Right lobe of liver (tissue), 6 donors: ENCODE measurements at regions not wholly inside any gene's neighbourhood (a gene's known extent, or its start where the extent isn't known, plus 50 kb on each side); places are given as distances from the start of the nearest gene placed in this dataset.

Source experiments
- ATAC-seq, 4 donors: fragments of 200-7000 bp; cut with Tn5 transposase; one replicate each; pipeline ENCODE4 v1.9.1; 2020; ENCODE audit warnings: mild to moderate bottlenecking in 4 of 4, moderate library complexity in 4 of 4
- DNase-seq, 3 donors: peaks; one replicate each; pipeline ENCODE4 v3.0.0-alpha.2; 2020
- H3K27ac ChIP-seq, 3 donors: fragments of 200-600 bp; one replicate each; pipeline ENCODE4 v1.8.0; 2022
- H3K27me3 ChIP-seq, 2 donors: fragments of 200-600 bp; one replicate each; pipeline ENCODE4 v1.8.0; 2022
- H3K36me3 ChIP-seq, 4 donors: fragments of 200-600 bp; sonication (generic) in 1 of 4; one replicate each; pipeline versions ENCODE4 v1.5.1 to v1.8.0; 2017 to 2022; ENCODE audit warnings: control low read depth in 1 of 4
- H3K4me1 ChIP-seq, 4 donors: fragments of 200-600 bp; sonication (generic) in 1 of 4; one replicate each; pipeline versions ENCODE4 v1.5.1 to v1.8.0; 2017 to 2022; ENCODE audit warnings: control low read depth in 1 of 4
- H3K4me3 ChIP-seq, 3 donors: fragments of 200-600 bp; one replicate each; pipeline ENCODE4 v1.8.0; 2022
- H3K9me3 ChIP-seq, 4 donors: fragments of 200-600 bp; sonication (generic) in 1 of 4; one replicate each; pipeline versions ENCODE4 v1.5.1 to v1.8.0; 2017 to 2022; ENCODE audit warnings: control low read depth in 1 of 4
- CTCF ChIP-seq, 4 donors: fragments of 200-600 bp in 3 of 4; fragments of 450-650 bp in 1 of 4; IDR thresholded peaks; one replicate each; pipeline versions ENCODE4 v1.5.1 to v1.8.0; 2016 to 2022; ENCODE audit warnings: antibody characterized with exemption in 4 of 4, mild to moderate bottlenecking in 2 of 4
- POLR2A ChIP-seq: fragments of 450-650 bp; IDR thresholded peaks from one replicate; pipeline ENCODE4 v1.6.1; 2017; ENCODE audit warnings: antibody characterized with exemption, mild to moderate bottlenecking
- WGBS: methylation state at CpG from one replicate; pipeline ENCODE4 v1.1.6; 2018; ENCODE audit warnings: low coverage, low lambda C conversion rate; ENCODE audit not compliant: insufficient coverage; ENCODE audit errors: missing lambda C conversion rate; 5-methylcytosine and 5-hydroxymethylcytosine counted together
- intact Hi-C, 2 donors: fragments of 100-400 bp; cut with DNase I; formaldehyde crosslinking; loops; one replicate each; pipeline versions ENCODE4 v1.11.2 to v1.14.1; 2022
- donor health status: DM: no; HTN: yes; CAD: no.
- donor health status: DM: no; HTN: no; CAD: no.
- donor health status: DM: no; HTN: no; CAD: no.
- donor health status: DM: no; HTN: yes; CAD: no.
- donor health status: DM: no; HTN: yes; CAD: no.

GRCh38 chr10:118955951-118956801, 73.3 kb upstream of the NANOS1 start:
- Histone ChIP-seq H3K36me3 (no peaks in the 10 kb centered on the region), H3K9me3 (no peaks in the 10 kb centered on the region), H3K4me1 (peaks cover 0 to 11% (median 0%) of the 10 kb centered on the region in 4 donors), H3K27ac (no peak overlapping the region), H3K4me3 (no peak overlapping the region), H3K27me3 (no peaks in the 10 kb centered on the region)
- no peak for TF ChIP-seq CTCF (IDR thresholded peaks at IDR 0.05)
- TF ChIP-seq POLR2A = no peak
- intact Hi-C loops = no loop called here
- no peak for ATAC-seq
- DNase-seq = no peak
- WGBS = 90% methylated on average over 2 of the region's 4 CpGs

- TF ChIP-seq CTCF (IDR thresholded peaks at IDR 0.05) (no peak), POLR2A (no peak)
- no peak overlapping the region for H3K27ac ChIP-seq
- 84% methylated on average over 5 of the region's 5 CpGs for WGBS
- no peak overlapping the region for H3K4me3 ChIP-seq
- no peaks in the 10 kb centered on the region for H3K36me3 ChIP-seq
- no peaks in the 10 kb centered on the region for H3K9me3 ChIP-seq
- ATAC-seq = no peak
- DNase-seq = peak in 1 of 3 donors; percentile 32
- no peaks in the 10 kb centered on the region for H3K27me3 ChIP-seq
- intact Hi-C loops = no loop called here
- peaks cover 0 to 11% (median 0%) of the 10 kb centered on the region in 4 donors for H3K4me1 ChIP-seq
Observed at GRCh38 chr10:118956802-118957442, 72.6 kb upstream of the NANOS1 start.

GRCh38 chr10:118957443-118957825, 72.1 kb upstream of the NANOS1 start:
- ATAC-seq = no peak
- 83% methylated on average over 4 of the region's 5 CpGs for WGBS
- no peak overlapping the region for H3K27ac ChIP-seq
- H3K4me3 ChIP-seq = no peak overlapping the region
- H3K9me3 ChIP-seq = no peaks in the 10 kb centered on the region
- TF ChIP-seq POLR2A (no peak), CTCF (IDR thresholded peaks at IDR 0.05) (no peak)
- intact Hi-C loops = no loop called here
- DNase-seq = peak in 1 of 3 donors; percentile 24
- peaks cover 0 to 11% (median 0%) of the 10 kb centered on the region in 4 donors for H3K4me1 ChIP-seq
- H3K27me3 ChIP-seq = no peaks in the 10 kb centered on the region
- no peaks in the 10 kb centered on the region for H3K36me3 ChIP-seq

GRCh38 chr10:118957966-118958365, 71.5 kb upstream of the NANOS1 start:
- ATAC-seq = no peak

More at GRCh38 chr10:118957966-118958365, 71.5 kb upstream of the NANOS1 start:
- Histone ChIP-seq H3K36me3 (no peaks in the 10 kb centered on the region), H3K4me3 (no peak overlapping the region), H3K4me1 (peaks cover 0 to 11% (median 0%) of the 10 kb centered on the region in 4 donors), H3K27me3 (no peaks in the 10 kb centered on the region), H3K9me3 (no peaks in the 10 kb centered on the region), H3K27ac (no peak overlapping the region)
- intact Hi-C loops = no loop called here
- TF ChIP-seq POLR2A (no peak), CTCF (IDR thresholded peaks at IDR 0.05) (no peak)
- 88% methylated on average over 8 of the region's 12 CpGs for WGBS
- peak in 1 of 3 donors; percentile 10 for DNase-seq
